GM18517 (cell line): ENCODE measurements at regions not wholly inside any gene's neighbourhood (a gene's known extent, or its start where the extent isn't known, plus 50 kb on each side); places are given as distances from the start of the nearest gene placed in this dataset.
"Not testable (repeated sequence)": the region's sequence is repeated elsewhere in the genome, so short reads cannot be mapped to it uniquely, and the experiment has no call there.

Source experiments
- ATAC-seq: cut with Tn5 transposase; IDR thresholded peaks from one replicate; pipeline ENCODE4 v1.9.1; 2021; ENCODE audit warnings: mild to moderate bottlenecking, moderate library complexity; ENCODE audit not compliant: unreplicated experiment

DNA sequence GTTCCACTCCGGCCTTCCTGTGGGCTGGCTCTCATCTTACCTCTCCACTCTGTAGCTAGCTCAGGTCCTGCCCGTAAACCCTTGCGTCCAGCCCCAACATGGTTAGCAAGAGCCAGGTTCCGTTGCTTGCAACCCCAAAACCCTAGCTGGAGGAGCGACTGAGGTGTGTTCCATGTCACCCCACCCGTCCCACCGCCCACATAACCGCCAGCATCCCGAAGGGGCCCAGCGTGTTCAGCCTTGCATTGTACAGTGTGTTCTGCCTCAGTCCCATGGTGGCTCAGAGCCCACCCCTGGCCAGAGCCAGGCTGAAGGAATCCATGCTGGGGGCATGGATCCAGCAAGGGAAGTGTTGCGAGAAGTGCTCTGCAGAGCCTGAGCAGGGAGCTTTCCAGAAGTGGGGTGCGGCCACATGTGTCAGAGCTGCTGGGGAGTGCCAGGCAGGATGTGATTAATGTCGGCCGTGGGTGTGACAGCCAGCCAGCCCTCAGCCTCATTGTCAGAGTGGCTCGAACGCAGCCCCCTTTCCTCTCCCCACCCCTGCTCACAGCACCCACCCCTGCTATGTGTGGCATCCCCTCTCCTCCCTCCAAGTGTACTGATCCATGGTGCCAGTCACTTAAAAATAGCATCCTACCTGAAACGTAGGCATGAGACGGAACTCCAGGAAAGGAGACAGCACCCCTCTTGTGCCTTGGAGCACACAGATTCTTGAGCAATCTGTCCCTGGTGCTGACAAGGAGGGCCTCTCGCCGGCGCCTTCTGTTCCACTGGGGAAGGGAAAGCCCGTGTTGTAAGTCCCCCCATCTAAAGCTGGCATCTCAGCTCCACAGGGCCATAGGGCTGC lies 158.9 kb downstream of the OR4M2 start:
- ATAC-seq: not testable (repeated sequence)

DNA sequence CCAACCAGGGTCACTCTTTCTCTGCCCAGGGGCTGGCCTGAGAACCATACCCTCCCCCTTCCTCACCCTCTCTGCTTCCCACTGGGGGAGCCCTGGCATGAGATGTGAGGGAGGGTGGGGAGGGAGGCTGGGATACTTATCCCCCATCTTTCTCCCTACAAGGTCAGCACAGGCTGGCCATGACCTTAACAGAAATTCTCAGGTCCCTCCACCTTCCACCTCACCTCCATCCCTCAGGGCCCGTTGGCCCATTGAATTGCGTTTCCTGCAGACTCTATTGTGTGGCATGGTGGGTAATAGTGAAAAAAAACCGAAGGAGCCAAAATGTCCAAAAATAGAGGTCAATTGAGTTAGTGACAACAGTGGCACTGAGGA lies 159.5 kb downstream of the OR4M2 start:
- no peak for ATAC-seq

DNA sequence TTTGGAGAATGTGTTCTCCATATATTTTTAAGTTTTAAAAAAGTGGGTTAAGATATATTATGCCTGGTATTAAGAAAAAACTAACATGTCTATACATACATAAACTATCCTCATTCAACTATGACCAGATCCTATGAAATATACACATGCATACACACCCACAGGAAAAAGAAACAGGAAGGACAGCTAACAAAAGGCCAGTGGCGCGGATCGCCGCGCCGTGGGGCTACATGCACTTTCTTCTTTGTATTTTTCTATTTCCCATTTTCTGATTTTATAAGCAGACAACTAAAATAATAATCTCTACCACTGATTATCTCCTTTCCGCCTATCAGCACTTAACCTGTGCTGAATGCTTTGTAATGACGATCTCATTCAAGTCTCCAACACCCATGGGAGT lies 160.1 kb downstream of the OR4M2 start:
- no peak for ATAC-seq

DNA sequence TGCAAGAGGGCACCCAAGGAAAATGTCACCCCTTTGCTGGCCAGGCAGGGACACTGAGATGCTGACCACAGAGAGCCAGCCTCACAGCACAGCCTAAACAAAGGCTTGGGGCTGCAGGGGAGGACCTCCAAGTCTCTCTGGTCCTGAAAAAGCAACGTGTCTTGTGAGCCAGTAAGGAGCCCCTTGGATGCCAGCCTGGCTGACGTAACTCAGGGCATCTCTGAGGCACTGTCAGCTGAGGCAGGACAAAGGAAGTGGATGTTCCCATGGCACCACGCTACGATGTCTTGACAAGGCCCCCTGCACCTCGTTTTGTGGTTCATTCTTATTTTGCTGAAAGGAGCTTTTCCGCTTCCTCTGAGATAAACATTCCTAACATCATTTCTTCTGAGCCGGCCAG lies 160.7 kb downstream of the OR4M2 start:
- ATAC-seq: no peak

DNA sequence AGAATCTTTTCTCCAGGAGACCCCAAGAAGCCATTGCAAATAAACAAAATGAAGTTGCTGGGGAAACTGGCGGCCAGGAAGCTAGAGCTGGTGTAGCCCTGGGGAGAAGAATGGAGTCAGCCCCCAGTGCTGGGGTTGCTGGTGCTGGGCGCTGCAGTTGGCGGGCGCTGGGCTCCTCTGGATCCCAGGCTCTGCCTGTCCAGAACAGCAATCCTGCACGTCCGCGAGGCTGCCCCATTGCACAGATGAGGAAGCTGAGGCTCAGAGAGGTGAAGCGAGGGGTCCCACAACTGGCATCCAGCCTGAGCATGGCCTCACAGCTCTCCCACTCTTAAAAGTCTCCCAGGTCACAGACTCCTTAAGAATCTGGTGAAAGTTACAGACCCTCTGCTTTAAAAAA lies 161.1 kb downstream of the OR4M2 start:
- ATAC-seq: no peak

DNA sequence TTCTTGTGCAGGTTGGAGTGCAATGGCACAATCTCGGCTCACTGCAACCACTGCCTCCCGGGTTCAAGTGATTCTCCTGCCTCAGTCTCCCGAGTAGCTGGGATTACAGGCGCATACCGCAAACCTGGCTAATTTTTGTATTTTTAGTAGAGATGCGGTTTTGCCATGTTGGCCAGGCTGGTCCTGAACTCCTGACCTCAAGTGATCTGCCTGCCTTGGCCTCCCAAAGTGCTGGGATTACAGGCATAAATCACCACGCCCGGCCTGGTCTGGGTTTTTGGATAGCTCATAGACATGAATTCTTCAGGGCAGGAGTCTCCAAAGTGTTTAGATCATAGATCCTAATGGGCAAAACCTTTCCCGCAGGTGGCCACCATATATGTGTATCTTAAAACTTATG lies 162.0 kb downstream of the OR4M2 start:
- not testable (repeated sequence) for ATAC-seq

DNA sequence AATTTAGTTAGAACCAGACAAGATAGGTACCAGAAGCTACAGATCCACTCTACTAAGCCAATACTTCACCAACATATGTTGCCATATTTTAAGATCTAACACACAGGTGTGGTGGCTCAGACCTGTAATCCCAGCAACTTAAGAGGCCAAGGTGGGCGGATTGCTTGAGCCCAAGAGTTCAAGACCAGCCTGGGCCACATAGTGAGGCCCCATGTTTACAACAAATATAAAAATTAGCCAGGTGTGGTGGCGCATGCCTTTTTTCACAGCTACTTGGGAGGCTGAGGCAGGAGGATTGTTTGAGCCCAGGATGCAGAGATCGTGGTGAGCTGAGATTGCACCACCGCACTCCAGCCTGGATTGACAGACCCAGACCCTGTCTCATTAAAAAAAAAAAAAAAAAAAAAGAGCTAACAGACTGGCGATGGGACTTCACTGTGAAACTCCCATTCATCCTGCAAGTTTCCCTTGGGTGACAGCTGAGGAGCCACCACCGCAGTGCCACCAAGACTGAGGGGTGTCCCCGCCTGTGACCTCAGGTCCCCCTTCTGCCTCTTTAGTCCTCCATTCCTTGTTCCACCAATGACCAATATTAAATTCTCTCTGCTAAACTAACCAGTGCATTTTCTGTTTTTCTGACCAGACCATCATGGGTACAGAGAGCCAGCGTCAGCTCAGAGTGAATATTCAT lies 163.3 kb downstream of the OR4M2 start:
- ATAC-seq: no peak

DNA sequence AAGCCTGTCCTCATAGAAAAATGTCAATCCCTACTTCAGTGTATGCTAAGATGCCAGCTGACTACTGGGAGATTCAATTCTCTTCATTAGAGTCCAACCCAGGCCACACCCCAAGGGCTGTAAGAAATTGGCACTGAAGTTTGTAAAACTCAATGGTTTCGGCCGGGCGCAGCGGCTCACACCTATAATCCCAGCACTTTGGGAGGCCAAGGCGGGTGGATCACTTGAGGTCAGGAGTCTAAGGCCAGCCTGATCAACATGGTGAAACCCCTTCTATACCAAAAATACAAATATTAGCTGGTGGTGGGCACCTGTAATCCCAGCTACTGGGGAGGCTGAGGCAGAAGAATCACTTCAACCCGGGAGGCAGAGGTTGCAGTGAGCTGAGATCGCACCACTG lies 169.2 kb downstream of the OR4M2 start:
- ATAC-seq: not testable (repeated sequence)

DNA sequence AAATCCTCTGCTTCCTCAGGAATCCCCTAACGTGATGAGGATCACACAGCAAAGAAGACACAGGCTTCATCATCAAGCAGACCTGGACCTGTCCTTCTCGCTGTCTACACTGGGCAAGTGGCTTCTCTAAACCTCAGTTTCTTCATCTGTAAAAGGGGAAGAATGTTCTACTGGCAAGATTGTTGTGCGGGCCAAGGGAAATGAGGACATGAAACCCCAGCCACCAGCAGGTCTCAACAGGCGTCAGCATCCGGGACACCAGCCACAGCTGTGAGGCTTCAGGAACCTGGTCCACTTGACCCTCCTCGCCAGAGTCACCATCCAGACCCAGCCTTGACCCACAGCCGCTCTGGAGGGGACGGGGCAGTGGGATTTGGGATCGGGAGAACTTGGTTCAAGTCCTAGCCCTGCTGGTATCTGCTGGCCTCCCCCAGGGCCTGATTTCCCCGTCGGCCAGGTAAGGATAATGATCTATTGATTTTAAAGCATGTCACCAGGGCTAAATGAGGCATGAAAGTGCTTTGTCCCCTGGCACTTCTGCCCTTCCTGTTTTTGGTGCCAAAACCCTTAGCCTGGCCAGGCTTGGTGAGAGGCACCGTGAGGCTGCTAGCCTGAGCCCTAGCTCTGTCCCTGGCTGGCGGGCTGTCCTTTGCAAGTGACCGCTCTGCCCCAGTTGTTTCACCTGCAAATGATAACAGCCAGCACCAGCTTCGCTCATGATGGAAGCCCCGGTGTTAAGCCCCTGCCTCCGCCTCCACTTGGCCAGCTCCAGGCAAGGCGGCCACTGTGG lies 170.4 kb downstream of the OR4M2 start:
- not testable (repeated sequence) for ATAC-seq

DNA sequence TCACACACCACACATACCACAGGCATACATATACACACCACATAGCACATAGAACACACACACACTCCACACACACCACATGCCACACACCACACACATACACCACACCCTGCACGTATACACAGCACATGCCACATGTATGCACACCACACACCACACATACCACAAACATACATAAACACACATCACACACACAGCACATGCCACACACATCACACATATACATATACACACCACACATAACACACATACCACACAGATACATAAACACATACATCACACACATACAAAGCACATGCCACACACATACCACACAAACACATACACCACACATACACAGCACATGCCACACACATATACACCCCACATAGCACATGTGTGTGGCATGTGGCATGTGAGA lies 171.1 kb downstream of the OR4M2 start:
- ATAC-seq: no peak

DNA sequence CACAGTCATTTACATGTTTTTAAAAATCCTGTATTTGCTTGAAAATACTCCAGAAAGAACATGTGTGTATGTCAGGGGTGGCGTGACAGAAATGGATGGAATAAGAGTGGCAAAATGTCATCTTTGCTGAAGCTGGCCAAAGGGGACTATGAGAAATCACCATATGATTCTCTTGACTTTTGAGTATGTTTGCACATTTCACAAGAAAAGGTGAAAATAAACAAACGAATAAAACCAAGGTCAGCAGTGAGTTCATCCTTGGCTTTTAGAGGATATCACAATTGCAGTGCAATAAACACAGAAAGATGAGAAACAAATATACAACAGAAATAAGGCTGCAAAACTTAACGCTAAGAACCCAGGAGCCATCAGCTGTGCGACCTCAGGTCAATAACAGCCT lies 171.7 kb downstream of the OR4M2 start:
- ATAC-seq: not testable (repeated sequence)

DNA sequence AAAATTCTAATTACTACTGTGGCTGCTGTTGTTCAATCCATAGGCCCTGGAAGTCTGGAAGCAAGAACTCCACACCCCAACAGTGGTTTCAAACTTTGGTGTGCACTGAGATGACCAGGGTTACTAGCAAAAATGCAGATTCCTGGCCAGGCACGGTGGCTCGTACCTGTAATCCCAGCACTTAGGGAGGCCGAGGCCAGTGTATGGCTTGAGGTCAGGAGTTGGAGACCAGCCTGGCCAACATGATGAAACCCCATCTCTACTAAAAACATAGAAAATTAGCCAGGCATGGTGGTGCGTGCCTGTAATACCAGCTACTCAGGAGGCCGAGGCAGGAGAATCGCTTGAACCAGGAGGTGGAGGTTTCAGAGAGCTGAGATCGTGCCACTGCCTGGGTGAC lies 172.2 kb downstream of the OR4M2 start:
- ATAC-seq: not testable (repeated sequence)

DNA sequence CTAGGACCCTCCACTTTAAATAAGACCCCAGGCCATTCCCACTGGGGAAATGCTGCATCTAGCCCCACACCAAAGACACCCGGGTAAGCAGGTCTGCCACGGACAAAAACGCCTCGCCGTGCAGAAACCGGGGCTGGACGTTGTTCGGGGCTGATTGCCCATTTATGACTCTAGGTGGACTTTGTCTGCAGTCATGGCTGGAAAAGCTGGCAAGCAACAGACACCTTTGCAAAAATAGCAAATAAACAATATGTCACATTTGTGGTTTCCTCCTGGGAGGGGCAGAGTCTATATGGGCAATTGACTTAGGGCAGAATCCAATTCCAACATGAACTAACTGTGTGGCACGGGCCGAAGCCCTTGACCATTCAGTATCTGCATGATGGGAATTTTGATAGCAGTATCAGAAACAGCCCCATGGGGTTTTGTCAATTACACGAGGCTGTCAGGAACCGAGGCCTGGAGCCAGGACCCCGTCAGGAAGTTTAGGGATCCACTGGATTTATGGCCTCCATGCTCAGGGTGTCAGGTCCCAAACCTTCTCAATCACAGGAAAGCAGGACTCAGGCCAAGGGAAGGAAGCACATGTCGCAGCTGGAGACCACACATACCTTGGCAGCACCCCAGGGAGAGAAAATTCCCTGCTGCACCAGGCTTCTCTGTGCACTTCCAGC lies 172.8 kb downstream of the OR4M2 start:
- not testable (repeated sequence) for ATAC-seq

DNA sequence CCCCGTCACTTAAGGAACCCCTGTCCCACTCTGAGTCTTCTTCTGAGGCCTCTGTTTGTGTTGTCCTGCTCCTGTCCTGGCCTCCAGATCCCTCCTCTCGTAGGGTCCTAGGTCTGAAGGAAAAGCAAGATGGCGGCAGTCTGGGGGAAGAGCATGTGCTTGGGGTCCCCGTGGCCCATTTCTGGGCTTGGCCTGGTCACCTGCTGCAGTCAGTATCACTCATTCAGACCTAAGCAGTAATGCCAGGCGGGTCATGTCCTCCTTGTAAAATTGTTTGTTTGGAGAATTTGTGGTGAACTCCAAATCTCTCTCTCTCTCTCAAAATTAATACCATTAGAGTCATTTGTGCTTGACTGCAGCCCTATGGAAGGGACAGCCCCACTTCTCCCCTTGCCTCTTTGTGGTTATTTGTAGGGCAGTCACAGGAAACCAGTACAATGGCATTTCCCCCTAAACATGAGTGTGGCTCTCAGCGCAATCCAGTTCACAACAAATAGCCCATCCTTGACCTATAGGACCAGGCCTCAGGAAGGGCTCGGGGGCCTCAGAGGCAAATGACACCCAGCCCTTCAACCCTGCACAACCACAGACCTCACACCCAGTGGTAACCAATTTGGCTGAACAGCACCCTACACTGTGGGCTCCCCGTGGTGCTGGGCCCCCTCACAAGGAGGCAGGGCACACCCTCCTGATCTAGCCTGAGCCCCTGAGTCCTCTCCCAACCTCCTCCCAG lies 173.5 kb downstream of the OR4M2 start:
- peak; percentile 84 for ATAC-seq

DNA sequence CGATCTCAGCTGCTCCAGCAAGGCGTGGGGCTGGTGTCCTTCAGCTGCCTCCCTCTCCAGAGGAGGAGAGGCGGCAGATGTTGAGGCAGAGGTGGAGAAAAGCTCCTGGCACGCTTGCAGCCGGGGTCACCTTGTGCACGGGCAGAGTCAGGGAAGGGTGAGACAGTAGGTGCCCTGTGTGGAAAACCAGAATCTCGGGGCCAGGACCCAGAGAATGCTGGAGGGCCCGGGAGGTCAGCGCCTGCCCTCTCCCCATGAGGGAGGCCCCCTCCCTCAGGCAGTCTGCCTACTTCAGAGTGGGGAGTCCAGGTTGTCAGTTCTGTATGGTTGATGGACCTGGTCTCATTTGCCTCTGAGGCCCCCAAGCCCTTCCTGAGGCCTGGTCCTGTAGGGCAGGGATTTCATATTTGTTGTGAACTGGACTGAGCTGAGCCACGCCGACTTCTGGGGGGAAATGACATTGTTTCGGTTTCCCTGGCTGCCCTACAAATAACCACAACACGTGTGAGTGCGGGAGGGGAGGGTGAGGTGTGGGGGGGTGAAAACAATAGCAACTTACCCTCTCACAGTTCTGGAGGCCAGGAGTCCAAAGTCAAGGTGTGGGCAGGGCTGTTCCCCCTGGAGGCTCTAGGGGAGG lies 174.2 kb downstream of the OR4M2 start:
- not testable (repeated sequence) for ATAC-seq

DNA sequence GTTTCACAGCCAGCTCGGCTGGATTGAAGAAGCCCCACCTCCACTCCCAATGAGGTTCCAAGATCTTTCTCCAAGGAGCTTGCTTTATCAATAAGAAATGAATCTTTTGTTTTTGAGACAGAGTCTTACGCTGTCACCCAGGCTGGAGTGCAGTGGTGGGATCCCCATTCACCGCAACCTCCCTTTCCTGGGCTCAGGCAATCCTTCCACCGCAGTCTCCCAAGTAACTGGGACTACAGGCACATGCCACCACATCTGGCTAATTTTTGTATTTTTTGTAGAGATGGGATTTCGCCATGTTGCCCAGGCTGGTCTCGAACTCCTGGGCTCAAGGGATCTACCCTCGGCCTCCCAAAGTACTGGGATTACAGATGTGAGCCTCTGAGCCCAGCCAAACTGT lies 175.3 kb downstream of the OR4M2 start:
- not testable (repeated sequence) for ATAC-seq

DNA sequence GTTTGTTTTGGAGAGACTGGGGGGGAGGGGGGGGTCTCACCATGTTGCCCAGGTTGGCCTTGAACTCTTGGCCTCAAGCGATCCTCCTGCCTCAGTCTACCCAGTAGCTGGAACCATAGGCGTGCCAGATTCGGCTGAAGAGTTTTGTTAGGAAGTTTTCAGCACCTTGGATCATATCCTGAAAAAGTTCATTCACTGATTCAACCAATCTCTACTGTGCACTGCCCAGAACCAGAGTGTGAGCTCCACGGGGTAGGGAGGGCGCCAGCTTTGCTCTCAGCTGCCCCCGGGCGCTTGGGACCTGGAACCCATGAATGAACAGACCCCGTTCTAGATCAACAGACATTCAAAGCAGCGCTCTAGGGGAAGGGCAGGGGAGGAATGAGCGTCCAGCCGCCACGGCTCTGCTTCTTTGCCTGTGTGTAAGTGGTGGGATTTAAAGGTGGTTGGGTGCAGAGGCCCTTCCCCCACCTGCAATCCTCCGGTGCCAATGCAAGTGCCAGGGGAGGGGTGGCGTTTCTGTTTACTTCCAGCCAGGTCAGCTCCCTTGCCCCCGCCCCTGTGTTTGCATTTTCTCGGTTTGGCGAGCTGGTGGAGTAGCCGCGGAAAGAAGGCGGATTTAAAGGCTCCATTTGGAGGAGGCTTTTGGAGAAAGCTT lies 176.2 kb downstream of the OR4M2 start:
- ATAC-seq: not testable (repeated sequence)

DNA sequence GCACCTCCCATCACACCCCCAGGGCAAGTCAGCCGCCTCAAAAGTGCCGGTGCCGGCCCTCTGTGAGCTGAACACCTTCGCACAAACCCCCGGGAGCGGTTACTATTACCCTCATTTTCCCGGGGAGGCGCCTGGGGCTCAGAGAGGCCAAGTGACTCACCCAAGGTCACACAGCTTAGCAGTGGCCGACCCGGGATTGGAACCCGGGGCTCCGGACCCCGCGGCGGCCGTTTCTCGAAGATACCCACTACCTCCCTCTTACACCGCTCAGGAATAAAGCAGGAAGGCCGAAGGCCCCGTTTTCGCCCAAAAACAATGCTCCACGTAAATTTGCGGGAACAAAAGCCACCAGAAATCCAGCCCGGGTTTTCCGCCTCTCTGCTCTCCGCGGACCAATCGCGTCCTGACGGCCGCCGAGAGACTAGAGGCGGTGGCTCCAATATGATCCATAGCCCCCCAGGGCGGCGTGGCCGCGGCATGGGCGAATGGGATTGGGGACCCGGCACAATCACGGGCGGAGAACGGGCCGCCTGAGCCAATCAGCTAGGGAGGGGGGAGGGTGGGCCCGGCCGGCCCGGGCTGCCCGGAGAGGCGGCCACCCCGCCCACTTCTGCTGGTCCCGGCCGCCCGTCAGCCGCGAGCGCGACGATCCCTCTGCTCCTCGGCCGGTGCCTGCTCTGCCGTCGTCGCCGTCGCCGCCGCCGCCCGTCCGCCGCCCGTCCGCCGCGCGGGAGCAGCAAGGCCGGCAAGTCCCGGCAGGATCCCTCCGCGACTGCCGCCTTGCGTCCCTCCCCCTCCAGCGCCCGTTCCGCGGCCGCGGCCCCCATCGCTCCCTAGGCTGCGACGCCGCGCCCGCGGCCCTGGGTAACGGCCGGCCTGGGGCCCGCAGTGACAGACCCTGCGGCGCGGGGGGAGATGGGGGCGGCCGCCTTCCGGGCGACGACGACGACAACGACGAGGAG lies 177.0 kb downstream of the OR4M2 start:
- ATAC-seq: no peak
